Inflammatory macrophage (primary cell): ENCODE measurements at regions not wholly inside any gene's neighbourhood (a gene's known extent, or its start where the extent isn't known, plus 50 kb on each side); places are given as distances from the start of the nearest gene placed in this dataset.

ENCODE experiments used
- DNase-seq, 2 donors: peaks; one replicate each; pipeline ENCODE4 v3.0.0-alpha.2; 2020 to 2022

DNA sequence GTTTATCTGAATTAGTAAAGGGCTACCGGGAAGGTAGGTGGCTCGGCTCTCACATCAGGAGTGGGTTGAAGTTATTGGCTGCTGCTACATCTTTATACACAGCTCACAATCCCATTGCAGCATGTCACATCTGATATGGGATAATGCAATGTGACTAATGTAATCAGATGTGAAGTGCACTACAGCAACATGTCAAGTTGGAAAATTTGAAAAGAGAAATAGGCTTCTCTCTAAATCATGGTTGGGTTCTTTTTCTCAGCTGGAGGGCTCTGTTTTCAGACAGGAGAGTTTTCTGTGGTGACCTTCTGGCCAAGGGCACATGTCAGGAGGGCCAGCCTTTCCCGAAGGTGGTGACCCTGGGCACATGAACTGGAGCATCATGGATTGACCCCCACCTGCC lies 337.5 kb downstream of the HRH4 start:
- no peak for DNase-seq

- DNase-seq: no peak
Observed at GRCh38 chr18:24799176-24799575, 338.7 kb downstream of the HRH4 start.

DNA sequence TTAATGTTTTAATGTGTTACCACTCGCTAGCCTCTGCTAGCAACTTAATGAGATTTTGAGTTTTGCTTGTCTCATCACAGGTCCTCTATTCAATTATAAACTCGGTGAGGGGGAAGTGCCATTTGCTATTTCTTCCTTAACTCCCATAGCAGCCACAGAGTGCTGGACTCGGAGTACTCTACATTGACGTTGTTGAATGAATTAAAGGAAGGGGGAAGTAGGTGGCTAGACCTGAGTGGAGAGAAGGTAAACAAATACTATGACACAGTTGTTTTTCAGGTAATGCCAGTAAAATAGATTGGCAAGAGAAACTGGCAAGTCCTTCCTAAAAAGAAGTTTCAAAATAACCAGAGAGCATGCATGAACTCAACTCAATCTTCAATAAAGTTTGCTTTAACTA lies 339.3 kb downstream of the HRH4 start:
- no peak for DNase-seq

DNA sequence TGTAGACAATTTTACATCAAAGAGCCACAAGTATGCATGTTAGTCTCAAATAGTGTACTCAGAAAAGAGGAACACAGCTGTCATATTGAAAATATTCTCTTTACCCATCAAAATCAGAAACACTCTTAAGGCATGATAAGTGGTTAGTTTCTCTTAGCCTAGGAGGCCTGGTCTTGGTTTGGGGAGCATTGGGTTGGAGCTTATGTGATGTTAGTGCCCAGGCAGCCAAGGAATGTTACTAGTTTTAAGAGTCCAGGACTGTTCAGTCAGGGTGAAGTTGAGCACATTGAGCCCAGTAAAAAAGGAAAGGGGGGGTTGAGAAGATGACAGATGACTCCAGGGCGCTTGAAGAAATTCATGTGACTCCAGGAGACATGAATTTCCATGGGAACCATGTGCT lies 340.6 kb downstream of the HRH4 start:
- DNase-seq: no peak

GRCh38 chr18:24802456-24802855 lies 342.0 kb downstream of the HRH4 start:
- DNase-seq: no peak

- no peak for DNase-seq
Observed at GRCh38 chr18:24805156-24805555, 344.7 kb downstream of the HRH4 start.

- DNase-seq: no peak
Observed at GRCh38 chr18:24809173-24809950, 348.9 kb downstream of the HRH4 start.

GRCh38 chr18:24810561-24811305 lies 350.3 kb downstream of the HRH4 start:
- DNase-seq: no peak

- DNase-seq: no peak
Observed at GRCh38 chr18:24811950-24812681, 351.7 kb downstream of the HRH4 start.

GRCh38 chr18:24814521-24814920 lies 354.1 kb downstream of the HRH4 start:
- DNase-seq: no peak

- no peak for DNase-seq
Observed at GRCh38 chr18:24817150-24817549, 356.7 kb downstream of the HRH4 start.

DNA sequence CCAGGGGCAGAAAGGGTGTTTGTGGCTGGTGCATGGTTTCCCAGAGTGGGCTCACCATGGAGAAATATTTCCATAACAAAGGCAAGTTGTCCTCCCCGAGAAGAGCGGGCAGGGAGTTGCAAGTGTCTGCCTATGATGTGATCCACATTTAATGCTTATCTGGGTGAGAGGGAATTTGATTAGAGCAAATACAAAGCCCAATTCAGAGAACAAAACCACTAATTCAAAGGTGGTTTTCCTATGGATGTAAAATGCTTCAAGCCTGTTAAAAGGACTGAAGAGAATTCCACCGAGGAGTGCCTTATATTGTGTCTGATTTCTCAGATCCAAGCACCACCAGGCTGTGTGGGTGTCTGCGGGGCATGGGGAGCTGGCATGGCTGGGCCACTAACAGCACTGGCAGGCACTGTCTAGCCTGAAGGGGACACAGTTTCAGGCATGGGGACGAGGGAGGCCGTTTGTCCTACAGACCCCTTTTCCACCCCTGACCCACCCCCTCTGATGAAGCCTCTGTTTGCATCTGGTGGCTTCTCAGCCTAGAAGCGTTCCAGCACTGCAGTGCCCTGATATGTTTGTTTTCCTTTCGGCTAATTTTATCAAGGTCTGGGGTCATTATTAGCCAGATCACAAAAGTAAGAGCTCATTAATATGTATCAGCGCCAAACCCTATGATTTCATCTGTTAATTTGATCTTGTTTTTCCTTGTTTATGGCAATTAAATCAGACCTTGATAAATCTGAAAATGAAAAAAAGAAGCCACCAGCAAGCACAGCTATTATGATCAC lies 357.3 kb downstream of the HRH4 start:
- DNase-seq: no peak

DNA sequence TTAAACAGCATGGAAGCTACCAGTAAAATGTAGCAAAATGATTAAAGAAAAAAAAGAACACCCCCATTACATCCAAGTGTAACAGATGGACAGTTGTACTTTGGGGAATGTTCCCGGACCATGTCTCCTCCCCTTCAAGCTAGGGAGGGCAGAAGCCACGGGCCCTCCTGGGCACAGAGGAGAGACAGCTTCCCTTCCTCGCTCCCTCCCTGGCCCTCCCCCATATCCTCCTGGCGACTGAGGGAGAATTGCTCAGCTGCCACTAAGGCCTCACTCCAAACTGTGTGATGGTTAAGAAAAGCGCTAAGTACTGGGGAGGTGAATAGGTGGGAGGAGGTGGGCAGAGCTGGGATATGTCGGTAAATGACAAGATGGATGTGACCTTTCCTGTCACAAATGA lies 358.0 kb downstream of the HRH4 start:
- DNase-seq: no peak

GRCh38 chr18:24819141-24819890 lies 358.9 kb downstream of the HRH4 start:
- DNase-seq: no peak

- no peak for DNase-seq
Observed at GRCh38 chr18:24825397-24825796, 365.0 kb downstream of the HRH4 start.

- no peak for DNase-seq
Observed at GRCh38 chr18:24826605-24827004, 366.2 kb downstream of the HRH4 start.

DNA sequence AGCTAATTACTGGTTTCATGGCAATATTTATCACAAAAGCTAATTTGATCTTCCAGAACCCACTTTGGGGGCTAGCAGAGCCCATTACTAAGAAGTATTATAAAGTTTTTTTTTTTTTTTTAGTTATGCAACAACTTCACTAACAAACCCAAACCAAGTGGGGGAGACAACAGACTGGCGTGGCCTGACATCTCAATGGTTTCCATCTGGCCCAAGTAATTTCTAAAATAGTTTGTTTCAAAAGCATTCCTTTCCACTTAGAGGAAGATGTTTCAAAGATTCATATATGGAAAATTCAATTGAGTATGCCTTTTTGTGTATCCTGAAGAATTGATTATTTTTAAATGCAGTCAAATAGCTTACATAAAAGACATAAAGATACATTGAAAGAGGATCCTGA lies 367.1 kb downstream of the HRH4 start:
- DNase-seq: no peak

DNA sequence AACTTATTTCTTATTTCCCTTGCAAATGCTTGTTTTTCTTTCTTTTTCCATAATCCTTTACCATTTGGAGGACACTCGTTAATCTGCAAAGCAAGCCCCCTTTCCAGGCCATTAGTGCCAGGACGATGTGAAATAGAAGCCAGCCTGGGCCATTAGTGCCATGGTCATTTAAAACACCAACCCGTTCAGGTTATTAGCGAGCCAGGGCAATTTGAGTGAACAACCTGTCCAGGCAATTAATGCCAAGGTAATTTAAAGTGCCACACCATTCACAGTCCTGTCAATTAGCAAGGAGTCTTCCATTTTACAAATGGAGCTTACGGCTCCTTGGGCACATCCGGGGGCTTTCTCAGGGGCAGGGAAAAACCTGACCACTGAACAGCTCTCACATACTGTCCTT lies 370.6 kb downstream of the HRH4 start:
- no peak for DNase-seq

DNA sequence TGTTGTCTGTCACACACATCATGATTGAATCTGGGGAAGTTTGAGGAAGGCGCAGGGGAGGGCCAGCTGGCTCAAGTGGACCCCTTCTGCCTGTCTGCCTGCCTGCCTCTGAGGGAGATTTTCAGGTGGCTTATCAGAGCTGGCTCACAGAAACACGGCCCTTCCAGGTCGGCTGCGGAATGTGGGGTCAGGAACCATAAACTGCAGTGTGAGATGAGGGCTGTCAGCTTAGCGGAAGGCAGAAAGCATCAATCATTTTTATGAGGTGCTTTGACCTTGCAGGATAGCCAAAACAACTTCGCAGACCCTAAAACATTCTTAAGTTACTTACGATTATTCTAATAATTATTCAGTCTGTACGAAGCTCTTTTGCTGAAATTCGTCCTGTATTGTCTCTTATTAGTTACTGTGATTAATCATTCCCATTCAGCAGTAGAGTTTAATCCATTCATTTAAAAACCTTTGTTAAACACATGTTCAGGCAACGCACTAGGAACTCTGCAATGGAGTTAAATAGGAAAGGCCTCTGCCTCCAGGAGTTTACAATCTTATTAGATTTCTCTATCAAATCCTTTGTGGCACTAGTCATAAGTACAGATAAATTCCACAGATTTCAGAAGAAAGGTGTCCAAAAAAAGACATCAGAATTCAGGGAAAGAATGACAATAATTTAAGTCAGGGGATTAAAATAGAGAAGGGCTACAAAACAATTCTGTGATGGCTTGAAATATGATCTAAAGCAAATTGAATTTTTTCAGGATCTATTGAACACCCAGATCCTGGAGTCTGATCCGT lies 371.6 kb downstream of the HRH4 start:
- no peak for DNase-seq

DNA sequence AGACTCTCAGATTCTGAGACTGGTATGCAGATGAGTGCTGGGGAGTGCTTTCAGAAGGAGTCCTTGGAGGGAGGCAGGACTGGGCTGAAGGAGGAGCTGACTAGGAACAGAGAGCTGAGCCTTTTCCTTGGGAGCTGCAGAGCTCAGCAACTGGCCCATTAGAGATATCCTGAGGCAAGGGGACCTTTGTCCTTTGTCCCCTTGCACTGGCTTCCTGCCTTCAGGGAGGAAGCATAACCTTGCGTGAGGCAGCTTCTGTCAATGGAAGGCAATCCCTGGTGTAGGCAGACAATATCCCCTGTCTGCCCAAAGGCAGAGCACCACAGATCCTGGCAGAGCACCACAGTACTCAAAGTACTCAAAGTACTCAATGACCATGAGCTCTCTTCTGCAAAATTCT lies 375.3 kb downstream of the HRH4 start:
- DNase-seq: no peak

- no peak for DNase-seq
Observed at GRCh38 chr18:24837066-24837465, 376.6 kb downstream of the HRH4 start.
